HepG2 (cell line): ENCODE measurements at regions not wholly inside any gene's neighbourhood (a gene's known extent, or its start where the extent isn't known, plus 50 kb on each side); places are given as distances from the start of the nearest gene placed in this dataset.

Experiments used
- CC2D1A ChIP-seq: sonication (generic); formaldehyde crosslinking; IDR thresholded peaks from 2 replicates; pipeline ENCODE4 v1.8.1; 2023; ENCODE audit warnings: mild to moderate bottlenecking, missing genetic modification reagents
- EHMT2 ChIP-seq: fragments of 200-600 bp; sonication (generic); IDR thresholded peaks from 2 replicates; pipeline ENCODE4 v1.7.0; 2017; ENCODE audit warnings: antibody characterized with exemption, low read depth, low read length, borderline replicate concordance
- FUBP1 ChIP-seq: sonication (generic); formaldehyde crosslinking; IDR thresholded peaks from 2 replicates; pipeline ENCODE4 v1.5.1; 2020; ENCODE audit warnings: missing genetic modification reagents, mild to moderate bottlenecking, borderline replicate concordance
- IKZF1 ChIP-seq: fragments of 450-650 bp; IDR thresholded peaks from 2 replicates; pipeline ENCODE4 v1.7.1; 2016
- MZF1 ChIP-seq: sonication (generic); formaldehyde crosslinking; IDR thresholded peaks from 2 replicates; pipeline ENCODE4 v1.8.1; 2023; ENCODE audit warnings: mild to moderate bottlenecking, missing genetic modification reagents, borderline replicate concordance
- NCOA1 ChIP-seq: sonication (generic); formaldehyde crosslinking; IDR thresholded peaks from 2 replicates; pipeline ENCODE4 v1.9.0; 2021; ENCODE audit warnings: missing genetic modification reagents
- PBX3 ChIP-seq: sonication (generic); formaldehyde crosslinking; IDR thresholded peaks from 2 replicates; pipeline ENCODE4 v1.8.1; 2023; ENCODE audit warnings: missing genetic modification reagents, inconsistent platforms, borderline replicate concordance
- RBM22 ChIP-seq: fragments of 200-400 bp; formaldehyde crosslinking; optimal IDR thresholded peaks from 2 replicates; pipeline ENCODE3; 2017; ENCODE audit warnings: mild to moderate bottlenecking, low read length, moderate library complexity
- SNRNP70 ChIP-seq: fragments of 200-400 bp; formaldehyde crosslinking; IDR thresholded peaks from 2 replicates; pipeline ENCODE4 v1.6.1; 2017; ENCODE audit warnings: mild to moderate bottlenecking, low read depth, low read length, moderate library complexity
- SP140L ChIP-seq: sonication (generic); formaldehyde crosslinking; IDR thresholded peaks from 2 replicates; pipeline ENCODE4 v1.4.0; 2020; ENCODE audit warnings: missing genetic modification reagents, borderline replicate concordance
- SP5 ChIP-seq: IDR thresholded peaks from 2 replicates; pipeline ENCODE4 v1.6.1; 2016; ENCODE audit warnings: low read depth, borderline replicate concordance
- THRA ChIP-seq: sonication (generic); formaldehyde crosslinking; IDR thresholded peaks from 2 replicates; pipeline ENCODE4 v1.4.0; 2020; ENCODE audit warnings: missing genetic modification reagents, borderline replicate concordance
- UBTF ChIP-seq: sonication (generic); formaldehyde crosslinking; IDR thresholded peaks from 2 replicates; pipeline ENCODE4 v1.4.0; 2020; ENCODE audit warnings: mild to moderate bottlenecking, missing genetic modification reagents
- ZBTB2 ChIP-seq: sonication (generic); formaldehyde crosslinking; IDR thresholded peaks from 2 replicates; pipeline ENCODE4 v1.8.0; 2022; ENCODE audit warnings: low read depth, missing genetic modification reagents
- ZBTB42 ChIP-seq: sonication (generic); formaldehyde crosslinking; IDR thresholded peaks from 2 replicates; pipeline ENCODE4 v1.5.0; 2020; ENCODE audit warnings: mild to moderate bottlenecking, missing genetic modification reagents
- ZNF282 ChIP-seq: fragments of 450-650 bp; IDR thresholded peaks from 2 replicates; pipeline ENCODE4 v1.6.1; 2018; ENCODE audit not compliant: partially characterized antibody
- ZNF460 ChIP-seq: sonication (generic); formaldehyde crosslinking; IDR thresholded peaks from 2 replicates; pipeline ENCODE4 v1.5.1; 2020; ENCODE audit warnings: missing genetic modification reagents, mild to moderate bottlenecking, borderline replicate concordance
- ZNF543 ChIP-seq: sonication (generic); formaldehyde crosslinking; IDR thresholded peaks from 2 replicates; pipeline ENCODE4 v1.4.0; 2020; ENCODE audit warnings: mild to moderate bottlenecking, missing genetic modification reagents
- ZNF562 ChIP-seq: sonication (generic); formaldehyde crosslinking; IDR thresholded peaks from 2 replicates; pipeline ENCODE4 v1.8.0; 2022; ENCODE audit warnings: missing genetic modification reagents, borderline replicate concordance
- ZNF563 ChIP-seq: sonication (generic); formaldehyde crosslinking; IDR thresholded peaks from 2 replicates; pipeline ENCODE4 v1.8.0; 2022; ENCODE audit warnings: mild to moderate bottlenecking, moderate library complexity, missing genetic modification reagents
- ZNF605 ChIP-seq: sonication (generic); formaldehyde crosslinking; IDR thresholded peaks from 2 replicates; pipeline ENCODE4 v1.8.0; 2022; ENCODE audit warnings: mild to moderate bottlenecking, missing genetic modification reagents
- ZNF879 ChIP-seq: sonication (generic); formaldehyde crosslinking; IDR thresholded peaks from 2 replicates; pipeline ENCODE4 v1.8.1; 2023; ENCODE audit warnings: missing genetic modification reagents

GRCh38 chr2:152243761-152244640, 68.4 kb upstream of the STAM2 start (continued):
- no peak for TF ChIP-seq ZNF543 (CRISPR knock-in tag)
- TF ChIP-seq SP140L = no peak
- TF ChIP-seq RBM22 = no peak
- TF ChIP-seq ZBTB42 (CRISPR knock-in tag) = no peak
- no peak for TF ChIP-seq ZNF282
- TF ChIP-seq ZBTB2 (CRISPR knock-in tag) = no peak
- no peak for TF ChIP-seq MZF1 (CRISPR knock-in tag)
- no peak for TF ChIP-seq ZNF879 (CRISPR knock-in tag)
- TF ChIP-seq PBX3 = no peak
- TF ChIP-seq ZNF460 (CRISPR knock-in tag) = no peak
- TF ChIP-seq EHMT2 = no peak
- TF ChIP-seq THRA (CRISPR knock-in tag) = no peak; the same call in 1 of the 2 replicates
- no peak for TF ChIP-seq SP5 (CRISPR knock-in tag)
- no peak for TF ChIP-seq ZNF562
- TF ChIP-seq NCOA1 (CRISPR knock-in tag) = no peak
- no peak for TF ChIP-seq IKZF1
- no peak for TF ChIP-seq SNRNP70
- TF ChIP-seq FUBP1 (CRISPR knock-in tag) = no peak
- no peak for TF ChIP-seq ZNF605 (CRISPR knock-in tag)
- TF ChIP-seq ZNF563 (CRISPR knock-in tag) = peak; percentile 84; the same call in 1 of the 2 replicates
- TF ChIP-seq CC2D1A (CRISPR knock-in tag) = no peak
- no peak for TF ChIP-seq UBTF (CRISPR knock-in tag)
